ENCODE measurements at regions not wholly inside any gene's neighbourhood (a gene's known extent, or its start where the extent isn't known, plus 50 kb on each side); places are given as distances from the start of the nearest gene placed in this dataset.

GRCh38 chr1:167161242-167161641 lies 59.4 kb upstream of the POU2F1 start:
- Histone ChIP-seq H3K9me2 (no peaks in the 10 kb centered on the region), H3K27me3 (ENCODE audit: insufficient read depth) (no peaks in the 10 kb centered on the region), H3K27ac (ENCODE audit: low read depth in 2 of 2, low read length in 1 of 2) (no peak overlapping the region), H4K20me1 (ENCODE audit: insufficient read depth) (no peaks in the 10 kb centered on the region), H3K4me2 (no peak overlapping the region), H3F3A (replicated peaks; ENCODE audit: insufficient read depth) (no peaks in the 10 kb centered on the region), H3K79me2 (ENCODE audit: insufficient read depth) (no peaks in the 10 kb centered on the region), H3K36me3 (replicated peaks in 1 of 2; ENCODE audit: control insufficient read depth in 1 of 2, insufficient read depth in 2 of 2, low read length in 1 of 2) (no peaks in the 10 kb centered on the region), H3K9me3 (no peaks in the 10 kb centered on the region), H3K4me1 (ENCODE audit: control insufficient read depth in 1 of 2, insufficient read depth in 2 of 2, low read depth in 1 of 2, low read length in 1 of 2) (peaks cover 4 to 5% of the 10 kb centered on the region in 2 experiments; a peak in 2 of 4 replicates), H2AFZ (ENCODE audit: low read depth) (no peak overlapping the region), H3K9ac (no peak overlapping the region), H3K4me3 (ENCODE audit: low read depth in 2 of 2, low read length in 1 of 2) (no peak overlapping the region)
- DNase-seq = no peak
- no peak for TF ChIP-seq RXRA (IDR thresholded peaks at IDR 0.05; ENCODE audit: borderline replicate concordance, low read depth)
- no peak for TF ChIP-seq EZH2phosphoT487 (IDR thresholded peaks at IDR 0.05; ENCODE audit: borderline replicate concordance, low read depth)
- TF ChIP-seq FOXJ3 (CRISPR knock-in tag; IDR thresholded peaks at IDR 0.05) = no peak
- TF ChIP-seq EP300 (IDR thresholded peaks at IDR 0.05; ENCODE audit: borderline replicate concordance in 1 of 2, low read depth in 1 of 2, low read length in 1 of 2) = no peak
- no peak for TF ChIP-seq ELF1 (IDR thresholded peaks at IDR 0.05)
- no peak for TF ChIP-seq CTCF (IDR thresholded peaks at IDR 0.05)
- TF ChIP-seq SIN3A (IDR thresholded peaks at IDR 0.05; ENCODE audit: borderline replicate concordance, low read depth, low read length) = no peak
- TF ChIP-seq NRF1 (IDR thresholded peaks at IDR 0.05; ENCODE audit: low read depth, low read length) = no peak
- no peak for TF ChIP-seq RFX5 (IDR thresholded peaks at IDR 0.05; ENCODE audit: low read length)
- TF ChIP-seq PBX3 (IDR thresholded peaks at IDR 0.05) = no peak
- TF ChIP-seq YY1 (IDR thresholded peaks at IDR 0.05; ENCODE audit: low read depth) = no peak
- TF ChIP-seq USF2 (IDR thresholded peaks at IDR 0.05; ENCODE audit: borderline replicate concordance, low read depth, low read length) = no peak
- TF ChIP-seq POLR2AphosphoS5 (IDR thresholded peaks at IDR 0.05; ENCODE audit: low read depth, low read length) = no peak
- TF ChIP-seq MAX (IDR thresholded peaks at IDR 0.05; ENCODE audit: low read depth) = no peak
- TF ChIP-seq GATA2 (CRISPR knock-in tag; IDR thresholded peaks at IDR 0.05) = no peak
- POLR2A ChIA-PET = no interaction called here
- CTCF ChIA-PET = interaction anchor here (0.8 kb wide), 1 partner anchor 14 kb away, joined by 3 read pairs; no protein-coding TSS in a partner anchor
- 33% methylated on average over 5 of the region's 5 CpGs for WGBS (ENCODE audit: low lambda C conversion rate)

All from SK-N-SH (cell line).